Mammary epithelial cell (primary cell): ENCODE measurements at regions not wholly inside any gene's neighbourhood (a gene's known extent, or its start where the extent isn't known, plus 50 kb on each side); places are given as distances from the start of the nearest gene placed in this dataset.

Source experiments
- CTCF ChIP-seq, 2 donors: IDR thresholded peaks in 1 of 2; conservative IDR thresholded peaks in 1 of 2; 2 replicates each; pipeline ENCODE4 v1.5.1; 2011 to 2012; ENCODE audit warnings: inconsistent platforms in 2 of 2, low read length in 2 of 2, mild to moderate bottlenecking in 2 of 2, control low read depth in 1 of 2, low read depth in 1 of 2; ENCODE audit not compliant: insufficient read depth in 1 of 2; ENCODE audit errors: extremely low read depth in 1 of 2
- EZH2 ChIP-seq: IDR thresholded peaks from 2 replicates; pipeline ENCODE4 v1.6.1; 2012; ENCODE audit warnings: low read length, inconsistent platforms, borderline replicate concordance

GRCh38 chr5:17405976-17406375, 92.1 kb upstream of the TAF11L2 start:
- no peak for TF ChIP-seq CTCF (conservative IDR thresholded peaks at IDR 0.05 in 1 of 2, IDR thresholded peaks at IDR 0.05 in 1 of 2; ENCODE audit: extremely low read depth in 1 of 2, insufficient read depth in 1 of 2, low read depth in 1 of 2, low read length in 2 of 2)
- no peak for TF ChIP-seq EZH2
